Astrocyte of the cerebellum (primary cell): ENCODE measurements at regions not wholly inside any gene's neighbourhood (a gene's known extent, or its start where the extent isn't known, plus 50 kb on each side); places are given as distances from the start of the nearest gene placed in this dataset.

Experiments used
- DNase-seq: peaks from one replicate; pipeline ENCODE4 v3.0.0-alpha.2; 2011; ENCODE audit warnings: low read depth
- H3K4me3 ChIP-seq: 2 replicates; pipeline ENCODE4 v1.5.1; 2011; ENCODE audit warnings: mild to moderate bottlenecking, low read depth, low read length, moderate library complexity
- in situ Hi-C: cut with HindIII; loops from 2 replicates; pipeline ENCODE4 v1.10.0; 2017; ENCODE audit warnings: low sequenced_read_pairs
- TF ChIP-seq, protein P1 (sequence below): IDR thresholded peaks from 2 replicates; pipeline ENCODE4 v1.5.1; 2012; ENCODE audit warnings: low read length, low read depth, moderate library complexity, mild to moderate bottlenecking; ENCODE audit errors: missing control alignments

DNA sequence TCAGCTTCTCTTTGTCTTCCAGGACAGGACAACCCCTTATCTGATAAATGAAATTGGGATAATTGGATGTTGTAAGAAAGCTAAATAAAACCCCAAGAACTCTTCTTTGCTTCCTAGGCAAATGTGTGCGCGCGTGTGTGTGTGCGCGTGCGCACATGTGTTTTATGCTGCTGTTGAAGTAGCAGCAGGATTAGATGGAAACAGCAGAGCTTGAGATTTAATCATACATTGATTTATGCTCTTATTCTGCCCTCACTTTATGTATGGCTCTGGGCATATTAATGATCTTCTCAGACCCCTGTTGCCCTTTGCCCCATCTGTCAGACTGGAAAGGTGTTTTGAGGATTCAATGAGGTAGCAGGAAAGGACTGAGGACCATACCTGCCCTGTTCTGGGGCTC is 324.0 kb upstream of the MAP3K7 start:
- DNase-seq, result no peak
- H3K4me3 ChIP-seq, result no peak overlapping the region
- in situ Hi-C loops, result no loop called here
- TF ChIP-seq, protein P1, sequence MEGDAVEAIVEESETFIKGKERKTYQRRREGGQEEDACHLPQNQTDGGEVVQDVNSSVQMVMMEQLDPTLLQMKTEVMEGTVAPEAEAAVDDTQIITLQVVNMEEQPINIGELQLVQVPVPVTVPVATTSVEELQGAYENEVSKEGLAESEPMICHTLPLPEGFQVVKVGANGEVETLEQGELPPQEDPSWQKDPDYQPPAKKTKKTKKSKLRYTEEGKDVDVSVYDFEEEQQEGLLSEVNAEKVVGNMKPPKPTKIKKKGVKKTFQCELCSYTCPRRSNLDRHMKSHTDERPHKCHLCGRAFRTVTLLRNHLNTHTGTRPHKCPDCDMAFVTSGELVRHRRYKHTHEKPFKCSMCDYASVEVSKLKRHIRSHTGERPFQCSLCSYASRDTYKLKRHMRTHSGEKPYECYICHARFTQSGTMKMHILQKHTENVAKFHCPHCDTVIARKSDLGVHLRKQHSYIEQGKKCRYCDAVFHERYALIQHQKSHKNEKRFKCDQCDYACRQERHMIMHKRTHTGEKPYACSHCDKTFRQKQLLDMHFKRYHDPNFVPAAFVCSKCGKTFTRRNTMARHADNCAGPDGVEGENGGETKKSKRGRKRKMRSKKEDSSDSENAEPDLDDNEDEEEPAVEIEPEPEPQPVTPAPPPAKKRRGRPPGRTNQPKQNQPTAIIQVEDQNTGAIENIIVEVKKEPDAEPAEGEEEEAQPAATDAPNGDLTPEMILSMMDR, result no peak

DNA sequence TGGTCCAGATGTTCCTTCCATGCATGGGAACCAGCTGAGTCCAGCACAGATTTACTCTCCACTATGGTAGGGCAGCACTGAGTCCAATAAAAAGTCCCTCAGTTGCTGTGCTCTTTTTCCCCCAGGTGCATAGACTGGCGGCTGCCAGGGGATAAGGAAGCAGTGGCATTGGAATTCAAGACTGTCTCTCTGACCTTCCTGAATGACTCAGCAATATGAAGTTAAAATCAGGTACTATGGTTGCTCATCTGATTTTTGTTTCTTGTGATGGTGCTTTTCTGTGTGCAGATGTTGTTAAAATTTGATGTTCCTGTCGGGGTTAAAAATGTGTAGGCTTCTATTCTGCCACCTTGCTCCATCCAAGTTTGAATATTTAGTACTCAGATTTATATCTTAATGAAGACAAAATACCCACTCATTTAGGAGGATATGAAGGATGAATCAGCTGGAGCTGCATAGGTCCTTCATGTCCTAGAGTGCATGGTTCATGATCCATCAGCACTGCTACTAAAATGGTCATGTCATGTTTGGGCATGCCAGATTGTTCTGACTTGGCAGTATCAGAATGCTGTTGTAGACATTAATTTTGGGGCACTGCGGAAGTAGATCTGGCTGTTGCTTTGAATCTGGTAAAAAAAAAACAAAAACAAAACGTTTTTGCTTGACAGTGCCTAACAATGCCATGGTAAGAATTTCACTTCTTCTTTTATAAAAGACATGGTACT is 321.2 kb upstream of the MAP3K7 start:
- DNase-seq, result no peak
- TF ChIP-seq, protein P1, result no peak
- in situ Hi-C loops, result no loop called here
- H3K4me3 ChIP-seq, result no peak overlapping the region

DNA sequence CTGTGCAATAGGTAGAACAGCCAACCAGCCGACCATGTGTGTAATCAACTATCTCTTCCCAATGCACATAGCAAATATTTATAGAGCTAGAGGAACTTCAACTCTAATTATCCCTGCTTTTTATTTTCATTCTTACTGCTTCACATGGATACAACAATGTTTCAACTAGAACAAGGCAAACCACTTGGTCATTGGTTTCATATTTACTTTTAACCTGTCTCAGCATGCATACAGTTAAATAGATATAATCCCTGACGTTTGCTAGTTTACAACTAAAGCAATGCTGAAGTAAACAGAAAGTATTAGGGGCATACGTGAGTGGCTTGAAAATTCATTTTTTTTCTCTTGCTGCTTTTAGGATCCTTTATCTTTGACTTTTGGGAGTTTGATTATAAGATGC is 318.5 kb upstream of the MAP3K7 start:
- DNase-seq, result no peak
- no peak overlapping the region for H3K4me3 ChIP-seq
- in situ Hi-C loops, result no loop called here
- TF ChIP-seq, protein P1, result no peak

DNA sequence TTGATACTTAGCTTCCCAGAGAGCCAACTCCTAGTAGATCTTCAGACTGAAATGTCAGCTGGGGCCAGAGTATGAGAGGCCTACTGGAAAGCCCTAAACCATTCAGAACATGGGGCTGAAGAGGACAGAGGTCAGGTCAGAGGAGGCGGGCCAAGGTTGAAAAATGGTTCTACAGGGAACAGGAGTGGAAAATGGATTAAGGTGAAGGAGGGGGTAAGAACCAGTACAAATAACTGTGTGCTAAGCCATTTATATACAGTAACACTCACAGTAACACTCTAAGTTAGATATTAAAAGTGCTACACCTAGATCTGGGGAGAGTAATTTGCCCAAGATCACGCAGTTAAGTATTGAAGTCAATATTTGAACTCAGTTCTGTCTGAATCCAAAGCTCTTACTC is 313.2 kb upstream of the MAP3K7 start:
- in situ Hi-C loops, result no loop called here
- no peak for DNase-seq
- TF ChIP-seq, protein P1, result no peak
- H3K4me3 ChIP-seq, result no peak overlapping the region

DNA sequence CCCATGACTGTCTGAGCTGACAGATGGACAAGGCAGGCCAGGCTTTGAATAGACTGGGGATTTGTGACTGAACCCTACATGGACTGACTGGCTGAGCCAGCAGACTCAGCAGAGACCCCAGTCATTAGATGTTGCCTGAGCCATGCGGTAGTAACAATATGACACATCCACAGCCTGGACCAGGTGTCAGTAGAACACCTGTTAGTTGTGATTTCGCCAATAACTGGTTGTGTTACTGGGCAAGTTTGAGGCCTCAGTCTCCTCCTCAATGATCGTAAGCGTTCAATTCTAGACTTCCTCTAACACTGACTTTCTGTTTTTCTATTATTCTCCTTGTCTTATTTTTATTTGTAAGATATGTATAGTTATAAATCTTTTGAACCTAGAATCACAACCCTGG is 311.9 kb upstream of the MAP3K7 start:
- TF ChIP-seq, protein P1, result no peak
- H3K4me3 ChIP-seq, result no peak overlapping the region
- DNase-seq, result no peak
- in situ Hi-C loops, result no loop called here

DNA sequence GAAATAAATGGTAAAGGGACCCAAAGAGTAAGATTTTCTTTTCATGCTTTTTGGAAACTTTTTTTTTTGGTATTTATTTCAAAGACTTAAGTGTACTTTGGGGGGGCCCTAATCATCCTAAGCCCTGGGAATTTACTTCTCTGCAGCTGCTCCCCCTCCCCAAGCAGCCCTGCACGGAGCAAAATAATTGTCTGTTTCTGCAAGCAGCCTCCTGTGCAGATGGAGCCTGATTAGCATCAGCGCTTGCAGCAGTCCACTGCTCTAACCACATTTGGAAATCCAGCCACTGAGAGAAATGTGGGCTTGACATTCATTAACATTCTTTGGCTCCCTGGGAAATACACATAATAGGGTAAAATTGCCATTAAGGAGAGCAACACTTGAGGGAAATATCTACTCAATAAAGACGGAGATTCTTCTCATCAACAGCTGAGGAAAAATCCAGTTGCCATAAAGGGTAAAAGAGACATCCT is 309.2 kb upstream of the MAP3K7 start:
- TF ChIP-seq, protein P1, result no peak
- in situ Hi-C loops, result no loop called here
- no peak for DNase-seq
- no peak overlapping the region for H3K4me3 ChIP-seq
